NT2/D1 (cell line): ENCODE measurements at regions not wholly inside any gene's neighbourhood (a gene's known extent, or its start where the extent isn't known, plus 50 kb on each side); places are given as distances from the start of the nearest gene placed in this dataset.

Experiments
- DNase-seq: peaks from one replicate; pipeline ENCODE4 v3.0.0-alpha.2; 2011; ENCODE audit warnings: low read depth, low spot score
- H3K27me3 ChIP-seq: 2 replicates; pipeline ENCODE4 v1.6.0; 2011; ENCODE audit warnings: mild to moderate bottlenecking; ENCODE audit not compliant: insufficient read length, insufficient read depth
- H3K36me3 ChIP-seq: 2 replicates; pipeline ENCODE4 v1.6.1; 2011; ENCODE audit warnings: mild to moderate bottlenecking, low read length, mixed read lengths; ENCODE audit not compliant: insufficient read depth, insufficient read length
- H3K4me1 ChIP-seq: 2 replicates; pipeline ENCODE4 v1.5.1; 2011; ENCODE audit not compliant: insufficient read depth, insufficient read length
- H3K4me3 ChIP-seq: 2 replicates; pipeline ENCODE4 v1.5.1; 2011; ENCODE audit warnings: low read depth; ENCODE audit not compliant: insufficient read length
- H3K9ac ChIP-seq: 2 replicates; pipeline ENCODE4 v1.6.0; 2011; ENCODE audit warnings: low read depth; ENCODE audit not compliant: insufficient read length
- H3K9me3 ChIP-seq: 2 replicates; pipeline ENCODE4 v1.5.1; 2011; ENCODE audit warnings: mild to moderate bottlenecking, low read length; ENCODE audit not compliant: insufficient read depth
- SUZ12 ChIP-seq: IDR thresholded peaks from 2 replicates; pipeline ENCODE4 v1.6.1; 2011; ENCODE audit not compliant: insufficient read length, insufficient read depth; ENCODE audit errors: extremely low read depth
- YY1 ChIP-seq: IDR thresholded peaks from 2 replicates; pipeline ENCODE4 v1.6.1; 2011; ENCODE audit not compliant: insufficient read length, insufficient read depth
- ZNF274 ChIP-seq: IDR thresholded peaks from 2 replicates; pipeline ENCODE4 v1.6.1; 2011; ENCODE audit warnings: mild to moderate bottlenecking, low read depth, low read length

DNA sequence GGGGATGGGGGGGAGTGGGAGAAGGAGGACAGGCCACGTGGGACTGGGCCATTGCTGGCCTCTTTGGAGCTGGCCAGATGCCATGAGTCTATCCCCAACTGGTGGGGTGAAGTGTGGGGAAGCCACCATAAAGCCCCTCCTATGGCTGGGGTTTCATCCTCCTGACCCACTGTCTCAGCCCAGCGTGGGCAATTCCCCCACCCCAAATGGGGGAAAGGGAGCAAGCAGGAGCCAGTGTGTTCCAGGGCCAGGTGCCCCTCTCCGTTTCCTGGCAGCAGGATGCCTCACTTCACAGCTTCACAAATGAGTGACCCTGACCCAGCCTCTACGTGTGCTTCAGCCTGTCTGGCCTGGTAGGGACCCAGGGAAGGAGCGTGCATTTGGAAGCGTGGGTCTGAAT lies 474.7 kb upstream of the HS6ST1 start:
- no peak for TF ChIP-seq SUZ12
- Histone ChIP-seq H3K4me1 (peaks cover under 1% of the 10 kb centered on the region), H3K9me3 (no peaks in the 10 kb centered on the region), H3K4me3 (no peak overlapping the region), H3K27me3 (peaks cover 2% of the 10 kb centered on the region), H3K36me3 (no peaks in the 10 kb centered on the region), H3K9ac (no peak overlapping the region)
- no peak for DNase-seq

DNA sequence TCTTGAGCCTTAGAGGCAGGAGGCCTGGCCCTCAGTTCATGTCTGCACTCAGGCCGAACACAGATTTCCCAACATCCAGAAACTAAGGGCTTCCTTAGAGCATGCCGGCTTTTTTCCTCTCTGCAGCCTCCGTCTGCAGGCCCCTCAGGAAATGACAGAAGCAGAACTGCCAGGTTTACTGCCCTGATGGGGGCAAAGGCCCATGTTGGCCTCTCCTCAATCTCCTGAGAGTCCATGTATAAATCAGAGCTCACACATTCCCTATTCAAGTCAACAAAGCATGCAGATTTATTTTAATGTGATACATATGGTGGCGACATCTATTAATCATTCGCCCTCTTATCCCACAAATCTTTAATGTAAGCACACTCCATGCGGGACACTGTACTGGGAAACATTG lies 475.6 kb upstream of the HS6ST1 start:
- Histone ChIP-seq H3K4me3 (no peak overlapping the region), H3K9ac (no peak overlapping the region), H3K27me3 (peaks cover 2% of the 10 kb centered on the region), H3K4me1 (no peaks in the 10 kb centered on the region), H3K36me3 (no peaks in the 10 kb centered on the region), H3K9me3 (no peaks in the 10 kb centered on the region)
- DNase-seq: no peak
- TF ChIP-seq YY1 (no peak), SUZ12 (no peak), ZNF274 (no peak)

DNA sequence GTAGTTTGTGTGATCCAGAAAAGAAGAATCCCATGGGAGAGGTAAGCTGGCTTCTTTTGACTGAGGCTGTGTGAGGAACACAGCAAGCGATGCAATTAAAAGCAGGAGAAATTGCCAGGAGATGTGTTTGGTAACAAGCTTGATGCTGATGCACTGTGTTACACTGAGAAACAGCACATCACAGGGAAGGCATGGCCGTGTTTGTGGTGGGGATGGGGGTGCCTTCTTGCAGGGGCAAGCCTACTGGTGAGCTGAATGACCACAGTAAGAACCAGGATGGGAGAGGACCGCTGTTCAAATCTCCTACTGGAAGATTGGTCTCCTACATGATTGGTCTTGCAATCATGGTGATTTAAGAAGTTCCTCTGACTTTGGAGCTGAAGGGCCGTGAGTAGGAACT lies 477.7 kb upstream of the HS6ST1 start:
- Histone ChIP-seq H3K36me3 (no peaks in the 10 kb centered on the region), H3K9ac (no peak overlapping the region), H3K27me3 (peaks cover 2% of the 10 kb centered on the region), H3K4me3 (no peak overlapping the region), H3K4me1 (no peaks in the 10 kb centered on the region), H3K9me3 (no peaks in the 10 kb centered on the region)
- no peak for DNase-seq
- TF ChIP-seq ZNF274 (no peak), SUZ12 (no peak), YY1 (no peak)

DNA sequence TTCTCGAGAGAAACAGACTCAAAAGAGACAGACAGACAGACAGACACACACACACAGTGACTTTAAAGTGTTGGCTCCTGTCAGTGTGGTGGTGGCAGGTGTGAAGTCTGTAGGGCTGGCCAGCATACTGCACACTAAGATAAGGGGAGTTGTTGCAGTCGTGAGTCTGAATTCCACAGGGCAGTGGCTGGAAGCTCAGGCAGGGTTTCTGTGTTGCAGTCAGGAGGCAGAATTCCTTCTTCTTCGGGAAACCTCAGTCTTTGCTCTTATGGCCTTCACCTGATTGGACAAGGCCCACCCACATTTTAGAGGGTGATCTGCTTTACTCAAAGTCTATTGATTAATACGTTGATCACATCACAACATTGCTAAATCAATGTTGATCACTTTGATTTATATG lies 478.4 kb upstream of the HS6ST1 start:
- DNase-seq: no peak
- Histone ChIP-seq H3K36me3 (no peaks in the 10 kb centered on the region), H3K4me3 (no peak overlapping the region), H3K27me3 (peaks cover 2% of the 10 kb centered on the region), H3K9ac (no peak overlapping the region), H3K9me3 (no peaks in the 10 kb centered on the region), H3K4me1 (no peaks in the 10 kb centered on the region)
- TF ChIP-seq ZNF274: no peak
- TF ChIP-seq SUZ12: no peak
- TF ChIP-seq YY1: no peak

DNA sequence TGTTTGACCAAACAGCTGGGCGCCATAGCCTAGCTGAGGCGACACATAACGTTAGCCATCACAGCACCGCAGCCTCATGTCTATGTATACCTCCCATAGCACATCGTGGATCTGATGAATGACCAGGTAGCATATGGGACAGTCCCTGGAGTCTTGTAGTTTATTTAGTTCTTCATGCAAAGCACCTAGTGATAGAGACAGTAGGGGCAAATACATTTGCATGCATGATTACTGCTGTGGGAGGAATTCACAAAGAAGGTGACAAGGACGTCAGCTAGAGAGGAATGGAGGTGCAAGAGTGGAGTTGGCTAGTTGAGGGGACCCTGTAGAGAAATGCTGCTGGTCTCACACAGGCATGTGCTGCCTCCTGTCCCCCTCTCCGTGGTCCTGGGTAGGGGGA lies 478.9 kb upstream of the HS6ST1 start:
- Histone ChIP-seq H3K9me3 (no peaks in the 10 kb centered on the region), H3K4me1 (no peaks in the 10 kb centered on the region), H3K4me3 (no peak overlapping the region), H3K36me3 (no peaks in the 10 kb centered on the region), H3K27me3 (peaks cover 2% of the 10 kb centered on the region), H3K9ac (no peak overlapping the region)
- DNase-seq: no peak
- TF ChIP-seq ZNF274: no peak
- no peak for TF ChIP-seq YY1
- TF ChIP-seq SUZ12: no peak

DNA sequence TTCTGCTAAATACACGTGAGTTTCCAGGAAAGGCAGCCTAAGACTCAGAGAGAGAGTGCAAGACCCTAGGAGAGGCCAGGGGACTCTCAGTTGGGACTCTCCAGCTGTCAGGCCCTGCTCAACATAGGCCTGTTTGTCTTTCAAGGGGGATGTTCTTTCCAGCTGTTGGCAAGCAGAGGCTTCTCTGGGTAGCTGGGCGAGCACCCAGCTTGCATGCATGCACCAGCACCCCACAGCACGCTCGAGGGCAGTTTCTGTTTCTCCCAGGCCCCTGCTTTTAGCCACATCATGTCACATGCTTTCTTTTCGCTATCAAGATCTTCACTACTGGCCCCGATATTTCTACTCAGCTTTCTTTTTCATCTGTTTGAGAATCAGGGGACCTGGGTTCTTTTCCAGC lies 479.3 kb upstream of the HS6ST1 start:
- H3K9ac ChIP-seq: no peak overlapping the region
- no peak overlapping the region for H3K4me3 ChIP-seq
- H3K9me3 ChIP-seq: no peaks in the 10 kb centered on the region
- no peaks in the 10 kb centered on the region for H3K36me3 ChIP-seq
- H3K27me3 ChIP-seq: peaks cover 2% of the 10 kb centered on the region
- H3K4me1 ChIP-seq: no peaks in the 10 kb centered on the region
- no peak for TF ChIP-seq ZNF274
- TF ChIP-seq YY1: no peak
- no peak for DNase-seq

DNA sequence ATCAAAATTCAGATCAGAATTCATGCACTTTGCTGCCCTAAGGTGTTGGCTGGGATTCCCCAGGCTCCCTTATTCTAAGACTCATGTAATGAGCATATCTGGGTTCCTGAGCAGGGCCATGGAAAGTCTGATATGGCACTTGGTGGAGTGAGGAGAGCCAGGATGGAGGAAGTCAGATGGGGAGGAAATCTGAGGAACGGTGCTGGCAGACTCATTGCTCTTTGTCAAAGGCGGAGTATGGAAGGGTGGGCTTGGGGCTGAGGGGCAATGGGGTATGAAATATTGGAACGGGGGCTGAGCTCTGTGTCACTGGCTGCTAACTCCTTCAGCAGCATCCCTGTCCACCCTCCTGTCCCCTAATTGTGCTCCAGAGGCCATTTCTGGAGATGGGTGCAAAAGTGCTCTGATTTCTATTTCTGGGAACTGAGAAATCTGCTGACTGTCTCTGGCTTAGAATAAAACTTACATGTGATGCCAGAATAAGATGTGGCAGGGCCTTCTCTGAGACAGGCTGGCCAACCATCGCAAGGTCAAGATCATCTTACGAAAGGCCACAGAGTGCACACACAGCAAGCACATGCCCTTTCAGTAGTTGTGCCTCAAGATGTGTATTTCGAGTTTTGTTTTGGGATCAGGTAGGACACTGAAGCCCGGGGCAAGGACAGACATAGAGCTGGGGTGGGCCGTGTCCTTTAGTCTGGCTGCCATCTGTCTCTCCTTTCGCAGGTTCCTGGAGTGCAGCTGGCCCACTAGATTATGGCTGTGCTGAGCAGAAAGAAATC lies 480.0 kb upstream of the HS6ST1 start:
- H3K9me3 ChIP-seq: no peaks in the 10 kb centered on the region
- H3K36me3 ChIP-seq: no peaks in the 10 kb centered on the region
- no peaks in the 10 kb centered on the region for H3K4me1 ChIP-seq
- H3K9ac ChIP-seq: no peak overlapping the region
- TF ChIP-seq SUZ12: no peak
- no peak for TF ChIP-seq ZNF274
- no peak for TF ChIP-seq YY1
- no peak overlapping the region for H3K4me3 ChIP-seq
- H3K27me3 ChIP-seq: peaks cover 2% of the 10 kb centered on the region
- no peak for DNase-seq

DNA sequence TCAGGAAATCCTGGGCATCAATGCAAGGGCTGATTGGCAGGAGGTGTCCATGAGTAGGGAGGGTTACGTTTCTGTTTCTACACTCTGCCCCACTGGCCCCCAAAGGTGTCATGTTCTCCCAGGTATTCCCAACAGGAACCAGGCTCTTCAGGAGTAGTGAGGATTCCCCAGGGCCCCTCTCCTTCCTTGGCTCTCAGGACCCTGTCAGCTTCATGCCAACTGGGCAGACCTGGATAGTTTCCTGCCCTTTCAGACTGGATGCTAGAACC lies 480.6 kb upstream of the HS6ST1 start:
- no peak for DNase-seq
- TF ChIP-seq YY1 (no peak), ZNF274 (no peak), SUZ12 (no peak)
- no peak overlapping the region for H3K4me3 ChIP-seq
- no peaks in the 10 kb centered on the region for H3K4me1 ChIP-seq
- H3K36me3 ChIP-seq: no peaks in the 10 kb centered on the region
- peaks cover 2% of the 10 kb centered on the region for H3K27me3 ChIP-seq
- H3K9me3 ChIP-seq: no peaks in the 10 kb centered on the region
- H3K9ac ChIP-seq: no peak overlapping the region
